K562 (cell line): ENCODE measurements at regions not wholly inside any gene's neighbourhood (a gene's known extent, or its start where the extent isn't known, plus 50 kb on each side); places are given as distances from the start of the nearest gene placed in this dataset.

Experiments used
- ATAC-seq: fragments of 200-7000 bp; cut with Tn5 transposase; 3 replicates; pipeline ENCODE4 v1.9.1; 2020; ENCODE audit warnings: moderate library complexity
- BruUV-seq: library from RNA; stranded (reverse); fragments of 400-500 nt; replicated peaks from 2 replicates; lab custom pipeline; 2021; lab: Mats Ljungman, UMichigan
- CTCF ChIA-PET: fragments of 300-600 bp; formaldehyde crosslinking; extraction: SDS; loops from one replicate; lab custom pipeline; 2021; ENCODE audit warnings: low intra/inter-chr PET ratio; lab: Yijun Ruan, JAX
- POLR2A ChIA-PET: fragments of 300-600, 350-650 bp; sonication (Branson Sonifier 250); formaldehyde crosslinking; extraction: SDS; loops from one replicate; lab custom pipeline; 2021; ENCODE audit warnings: antibody characterized with exemption, inconsistent platforms; lab: Yijun Ruan, JAX
- DNase-seq, 4 experiments: peaks; one replicate each; pipeline versions ENCODE4 v3.0.0 to v3.0.0-alpha.2; 2011 to 2018; ENCODE audit warnings: low spot score in 3 of 4, mixed read lengths in 3 of 4; ENCODE audit errors: extremely low read depth in 1 of 4
- FAIRE-seq: peaks from 2 replicates; lab custom pipeline; 2011; peaks lifted over from hg19 to GRCh38; lab: Jason Lieb, UNC
- H2AFZ ChIP-seq: 2 replicates; pipeline ENCODE4 v1.6.0; 2011; ENCODE audit warnings: low read depth, low read length, control low read depth, inconsistent platforms
- H3K27ac ChIP-seq: fragments of 200-600 bp; 3 replicates; pipeline ENCODE4 v1.8.0; 2011; ENCODE audit warnings: low read depth, mild to moderate bottlenecking, control low read depth, inconsistent platforms, low read length, moderate library complexity, mixed read lengths; ENCODE audit errors: extremely low read depth
- H3K27me3 ChIP-seq, 2 experiments: fragments of 300-600 bp in 1 of 2; 2 replicates in 1 of 2; 3 replicates in 1 of 2; pipeline versions ENCODE4 v1.6.0 to v1.8.0; 2011; ENCODE audit warnings: inconsistent platforms in 2 of 2, low read length in 2 of 2, mild to moderate bottlenecking in 1 of 2, mixed read lengths in 1 of 2, moderate library complexity in 1 of 2; ENCODE audit not compliant: control insufficient read depth in 2 of 2, insufficient read depth in 2 of 2
- H3K36me3 ChIP-seq: fragments of 300-600 bp; 3 replicates; pipeline ENCODE4 v1.8.0; 2011; ENCODE audit warnings: mild to moderate bottlenecking, low read length, inconsistent platforms; ENCODE audit not compliant: control insufficient read depth, insufficient read depth
- H3K4me1 ChIP-seq, 2 experiments: fragments of 200-600 bp in 1 of 2; replicated peaks in 1 of 2; 2 replicates in 1 of 2; 3 replicates in 1 of 2; pipeline versions ENCODE4 v1.5.1 to v1.8.0; 2011; ENCODE audit warnings: inconsistent platforms in 2 of 2, low read length in 2 of 2, mild to moderate bottlenecking in 1 of 2, mixed read lengths in 1 of 2, moderate library complexity in 1 of 2; ENCODE audit not compliant: control insufficient read depth in 2 of 2, insufficient read depth in 2 of 2
- H3K4me2 ChIP-seq: 2 replicates; pipeline ENCODE4 v1.6.1; 2011; ENCODE audit warnings: low read length, control low read depth, inconsistent platforms, mixed read lengths; ENCODE audit not compliant: insufficient read depth
- H3K4me3 ChIP-seq: fragments of 200-600 bp; sonication (generic), shearing (Covaris generic); 2 replicates; pipeline ENCODE4 v1.5.1; 2016; ENCODE audit warnings: control low read depth, inconsistent platforms
- H3K79me2 ChIP-seq: fragments of 200-600 bp; 3 replicates; pipeline ENCODE4 v1.8.0; 2011; ENCODE audit warnings: low read length, inconsistent platforms; ENCODE audit not compliant: control insufficient read depth, insufficient read depth
- H3K9ac ChIP-seq, 2 experiments: 2 replicates each; pipeline versions ENCODE4 v1.6.0 to v1.6.1; 2011; ENCODE audit warnings: low read depth in 2 of 2, low read length in 2 of 2, control low read depth in 1 of 2, inconsistent platforms in 1 of 2, mild to moderate bottlenecking in 1 of 2, mixed read lengths in 1 of 2; ENCODE audit not compliant: insufficient read depth in 1 of 2
- H3K9me1 ChIP-seq: one replicate; pipeline ENCODE4 v1.6.0; 2011; ENCODE audit warnings: inconsistent platforms, mild to moderate bottlenecking, low read length, moderate library complexity; ENCODE audit not compliant: control insufficient read depth, insufficient read depth
- H3K9me3 ChIP-seq: replicated peaks from 2 replicates; pipeline ENCODE4 v1.5.1; 2011; ENCODE audit warnings: low read depth, low read length, inconsistent platforms; ENCODE audit not compliant: control insufficient read depth, insufficient read depth
- H4K20me1 ChIP-seq: replicated peaks from 2 replicates; pipeline ENCODE4 v1.6.1; 2011; ENCODE audit warnings: low read length, inconsistent platforms, mixed read lengths; ENCODE audit not compliant: control insufficient read depth, insufficient read depth
- NR2C1 ChIP-seq, 2 experiments: fragments of 450-650 bp; IDR thresholded peaks; 2 replicates each; pipeline ENCODE4 v1.6.1; 2017; ENCODE audit warnings: mild to moderate bottlenecking in 2 of 2, antibody characterized with exemption in 1 of 2, inconsistent platforms in 1 of 2, missing compliant biosample characterization in 1 of 2, missing genetic modification characterization in 1 of 2
- SIN3B ChIP-seq: fragments of 450-650 bp; IDR thresholded peaks from 2 replicates; pipeline ENCODE4 v1.6.1; 2017; ENCODE audit warnings: low read depth, mild to moderate bottlenecking, moderate library complexity
- in situ Hi-C: fragments of 300-500 bp; cut with MboI; formaldehyde crosslinking; loops from 4 replicates; pipeline ENCODE4 v1.15.0; 2018; ENCODE audit warnings: inconsistent platforms, mixed read lengths
- intact Hi-C: fragments of 100-400 bp; cut with micrococcal nuclease; formaldehyde crosslinking; loops from 2 replicates; pipeline ENCODE4 v1.14.2; 2022
- TF ChIP-seq, protein P1 (sequence below): fragments of 450-650 bp; IDR thresholded peaks from 2 replicates; pipeline ENCODE4 v1.6.1; 2016; ENCODE audit warnings: low read depth, mild to moderate bottlenecking, moderate library complexity
- TF ChIP-seq, protein P2 (sequence below): fragments of 250-450 bp; sonication (Bioruptor Pico); IDR thresholded peaks from 2 replicates; pipeline ENCODE4 v1.8.0; 2022; ENCODE audit warnings: moderate library complexity, mild to moderate bottlenecking, inconsistent platforms
- TF ChIP-seq, protein P3 (sequence below): fragments of 200-800 bp; sonication (Bioruptor generic); IDR thresholded peaks from 2 replicates; pipeline ENCODE4 v1.6.1; 2016; ENCODE audit warnings: missing genetic modification characterization, missing compliant biosample characterization
- TF ChIP-seq, protein P4 (sequence below): sonication (generic); formaldehyde crosslinking; IDR thresholded peaks from 2 replicates; pipeline ENCODE4 v1.8.1; 2023; ENCODE audit warnings: mild to moderate bottlenecking, missing genetic modification reagents

DNA sequence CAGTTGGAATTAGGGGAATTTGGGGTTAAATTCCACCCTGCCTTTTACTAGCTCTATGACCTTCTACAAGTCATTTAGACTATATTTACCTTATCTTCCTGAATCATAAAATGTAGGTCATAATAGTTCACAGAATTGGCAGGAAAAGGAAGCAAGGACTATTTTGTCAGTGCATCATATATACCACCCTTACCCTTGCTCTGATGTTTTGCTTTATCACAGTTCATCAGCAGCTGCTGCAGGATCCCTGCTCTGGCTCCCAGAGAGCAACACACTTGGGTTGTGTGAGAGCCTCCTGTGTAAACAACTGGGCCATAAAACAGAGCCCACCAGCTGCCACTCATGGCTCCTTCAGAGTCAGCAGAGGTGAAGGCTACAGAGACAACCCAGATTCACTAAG lies 631.6 kb upstream of the CAMK1G start:
- Histone ChIP-seq H3K9ac (no peak overlapping the region), H3K27ac (no peak overlapping the region), H3K4me1 (no peaks in the 10 kb centered on the region), H3K4me3 (no peak overlapping the region), H3K9me1 (no peaks in the 10 kb centered on the region), H2AFZ (no peak overlapping the region), H3K79me2 (no peaks in the 10 kb centered on the region), H4K20me1 (no peaks in the 10 kb centered on the region), H3K4me2 (no peak overlapping the region), H3K36me3 (no peaks in the 10 kb centered on the region), H3K27me3 (no peaks in the 10 kb centered on the region), H3K9me3 (no peaks in the 10 kb centered on the region)
- ChIA-PET CTCF (no interaction called here), POLR2A (no interaction called here)
- no peak for TF ChIP-seq NR2C1 (IDR thresholded peaks at IDR 0.05)
- no peak for TF ChIP-seq NR2C1 (tag; IDR thresholded peaks at IDR 0.05)
- TF ChIP-seq, protein P1, sequence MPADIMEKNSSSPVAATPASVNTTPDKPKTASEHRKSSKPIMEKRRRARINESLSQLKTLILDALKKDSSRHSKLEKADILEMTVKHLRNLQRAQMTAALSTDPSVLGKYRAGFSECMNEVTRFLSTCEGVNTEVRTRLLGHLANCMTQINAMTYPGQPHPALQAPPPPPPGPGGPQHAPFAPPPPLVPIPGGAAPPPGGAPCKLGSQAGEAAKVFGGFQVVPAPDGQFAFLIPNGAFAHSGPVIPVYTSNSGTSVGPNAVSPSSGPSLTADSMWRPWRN: no peak
- TF ChIP-seq, protein P2, sequence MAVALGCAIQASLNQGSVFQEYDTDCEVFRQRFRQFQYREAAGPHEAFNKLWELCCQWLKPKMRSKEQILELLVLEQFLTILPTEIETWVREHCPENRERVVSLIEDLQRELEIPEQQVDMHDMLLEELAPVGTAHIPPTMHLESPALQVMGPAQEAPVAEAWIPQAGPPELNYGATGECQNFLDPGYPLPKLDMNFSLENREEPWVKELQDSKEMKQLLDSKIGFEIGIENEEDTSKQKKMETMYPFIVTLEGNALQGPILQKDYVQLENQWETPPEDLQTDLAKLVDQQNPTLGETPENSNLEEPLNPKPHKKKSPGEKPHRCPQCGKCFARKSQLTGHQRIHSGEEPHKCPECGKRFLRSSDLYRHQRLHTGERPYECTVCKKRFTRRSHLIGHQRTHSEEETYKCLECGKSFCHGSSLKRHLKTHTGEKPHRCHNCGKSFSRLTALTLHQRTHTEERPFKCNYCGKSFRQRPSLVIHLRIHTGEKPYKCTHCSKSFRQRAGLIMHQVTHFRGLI (CRISPR knock-in tag): no peak
- TF ChIP-seq SIN3B: no peak
- no TSS peak for BruUV-seq
- DNase-seq: no peak
- FAIRE-seq: no peak
- in situ Hi-C loops: no loop called here
- intact Hi-C loops: no loop called here
- no peak for ATAC-seq

DNA sequence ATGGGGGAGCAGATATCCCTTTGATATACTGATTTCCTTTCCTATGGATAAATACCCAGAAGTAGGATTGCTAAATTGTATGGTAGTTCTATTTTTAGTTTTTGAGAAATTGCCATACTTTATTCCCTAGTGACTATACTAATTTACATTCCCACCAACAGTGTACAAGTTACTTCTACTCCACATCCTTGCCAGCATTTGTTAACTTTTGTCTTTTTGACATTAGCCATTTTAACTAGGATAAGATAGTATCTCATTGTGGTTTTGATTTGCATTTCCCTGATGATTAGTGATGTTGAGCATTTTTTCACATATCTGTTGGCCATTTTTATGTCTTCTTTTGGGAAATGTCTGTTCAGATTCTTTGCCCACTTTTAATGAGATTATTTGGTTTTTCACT lies 620.6 kb upstream of the CAMK1G start:
- H3K79me2 ChIP-seq: no peaks in the 10 kb centered on the region
- H3K9me3 ChIP-seq: no peaks in the 10 kb centered on the region; the same call in none of the 2 replicates
- H3K36me3 ChIP-seq: no peaks in the 10 kb centered on the region
- ChIA-PET POLR2A (no interaction called here), CTCF (no interaction called here)
- no peaks in the 10 kb centered on the region for H3K9me1 ChIP-seq
- no peak for DNase-seq
- H2AFZ ChIP-seq: no peak overlapping the region
- no peaks in the 10 kb centered on the region for H3K27me3 ChIP-seq
- no peak overlapping the region for H3K4me3 ChIP-seq
- no peaks in the 10 kb centered on the region for H3K4me1 ChIP-seq
- intact Hi-C loops: no loop called here
- H3K4me2 ChIP-seq: no peak overlapping the region
- FAIRE-seq: no peak
- H3K9ac ChIP-seq: no peak overlapping the region
- in situ Hi-C loops: no loop called here
- ATAC-seq: no peak
- H4K20me1 ChIP-seq: no peaks in the 10 kb centered on the region
- H3K27ac ChIP-seq: no peak overlapping the region
- no TSS peak for BruUV-seq
- TF ChIP-seq, protein P3, sequence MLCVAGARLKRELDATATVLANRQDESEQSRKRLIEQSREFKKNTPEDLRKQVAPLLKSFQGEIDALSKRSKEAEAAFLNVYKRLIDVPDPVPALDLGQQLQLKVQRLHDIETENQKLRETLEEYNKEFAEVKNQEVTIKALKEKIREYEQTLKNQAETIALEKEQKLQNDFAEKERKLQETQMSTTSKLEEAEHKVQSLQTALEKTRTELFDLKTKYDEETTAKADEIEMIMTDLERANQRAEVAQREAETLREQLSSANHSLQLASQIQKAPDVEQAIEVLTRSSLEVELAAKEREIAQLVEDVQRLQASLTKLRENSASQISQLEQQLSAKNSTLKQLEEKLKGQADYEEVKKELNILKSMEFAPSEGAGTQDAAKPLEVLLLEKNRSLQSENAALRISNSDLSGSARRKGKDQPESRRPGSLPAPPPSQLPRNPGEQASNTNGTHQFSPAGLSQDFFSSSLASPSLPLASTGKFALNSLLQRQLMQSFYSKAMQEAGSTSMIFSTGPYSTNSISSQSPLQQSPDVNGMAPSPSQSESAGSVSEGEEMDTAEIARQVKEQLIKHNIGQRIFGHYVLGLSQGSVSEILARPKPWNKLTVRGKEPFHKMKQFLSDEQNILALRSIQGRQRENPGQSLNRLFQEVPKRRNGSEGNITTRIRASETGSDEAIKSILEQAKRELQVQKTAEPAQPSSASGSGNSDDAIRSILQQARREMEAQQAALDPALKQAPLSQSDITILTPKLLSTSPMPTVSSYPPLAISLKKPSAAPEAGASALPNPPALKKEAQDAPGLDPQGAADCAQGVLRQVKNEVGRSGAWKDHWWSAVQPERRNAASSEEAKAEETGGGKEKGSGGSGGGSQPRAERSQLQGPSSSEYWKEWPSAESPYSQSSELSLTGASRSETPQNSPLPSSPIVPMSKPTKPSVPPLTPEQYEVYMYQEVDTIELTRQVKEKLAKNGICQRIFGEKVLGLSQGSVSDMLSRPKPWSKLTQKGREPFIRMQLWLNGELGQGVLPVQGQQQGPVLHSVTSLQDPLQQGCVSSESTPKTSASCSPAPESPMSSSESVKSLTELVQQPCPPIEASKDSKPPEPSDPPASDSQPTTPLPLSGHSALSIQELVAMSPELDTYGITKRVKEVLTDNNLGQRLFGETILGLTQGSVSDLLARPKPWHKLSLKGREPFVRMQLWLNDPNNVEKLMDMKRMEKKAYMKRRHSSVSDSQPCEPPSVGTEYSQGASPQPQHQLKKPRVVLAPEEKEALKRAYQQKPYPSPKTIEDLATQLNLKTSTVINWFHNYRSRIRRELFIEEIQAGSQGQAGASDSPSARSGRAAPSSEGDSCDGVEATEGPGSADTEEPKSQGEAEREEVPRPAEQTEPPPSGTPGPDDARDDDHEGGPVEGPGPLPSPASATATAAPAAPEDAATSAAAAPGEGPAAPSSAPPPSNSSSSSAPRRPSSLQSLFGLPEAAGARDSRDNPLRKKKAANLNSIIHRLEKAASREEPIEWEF (CRISPR knock-in tag): no peak
- TF ChIP-seq, protein P4, sequence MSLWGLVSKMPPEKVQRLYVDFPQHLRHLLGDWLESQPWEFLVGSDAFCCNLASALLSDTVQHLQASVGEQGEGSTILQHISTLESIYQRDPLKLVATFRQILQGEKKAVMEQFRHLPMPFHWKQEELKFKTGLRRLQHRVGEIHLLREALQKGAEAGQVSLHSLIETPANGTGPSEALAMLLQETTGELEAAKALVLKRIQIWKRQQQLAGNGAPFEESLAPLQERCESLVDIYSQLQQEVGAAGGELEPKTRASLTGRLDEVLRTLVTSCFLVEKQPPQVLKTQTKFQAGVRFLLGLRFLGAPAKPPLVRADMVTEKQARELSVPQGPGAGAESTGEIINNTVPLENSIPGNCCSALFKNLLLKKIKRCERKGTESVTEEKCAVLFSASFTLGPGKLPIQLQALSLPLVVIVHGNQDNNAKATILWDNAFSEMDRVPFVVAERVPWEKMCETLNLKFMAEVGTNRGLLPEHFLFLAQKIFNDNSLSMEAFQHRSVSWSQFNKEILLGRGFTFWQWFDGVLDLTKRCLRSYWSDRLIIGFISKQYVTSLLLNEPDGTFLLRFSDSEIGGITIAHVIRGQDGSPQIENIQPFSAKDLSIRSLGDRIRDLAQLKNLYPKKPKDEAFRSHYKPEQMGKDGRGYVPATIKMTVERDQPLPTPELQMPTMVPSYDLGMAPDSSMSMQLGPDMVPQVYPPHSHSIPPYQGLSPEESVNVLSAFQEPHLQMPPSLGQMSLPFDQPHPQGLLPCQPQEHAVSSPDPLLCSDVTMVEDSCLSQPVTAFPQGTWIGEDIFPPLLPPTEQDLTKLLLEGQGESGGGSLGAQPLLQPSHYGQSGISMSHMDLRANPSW (CRISPR knock-in tag): no peak
